Fibroblast of skin of left biceps (primary cell): ENCODE measurements at regions not wholly inside any gene's neighbourhood (a gene's known extent, or its start where the extent isn't known, plus 50 kb on each side); places are given as distances from the start of the nearest gene placed in this dataset.
"Not testable (repeated sequence)": the region's sequence is repeated elsewhere in the genome, so short reads cannot be mapped to it uniquely, and the experiment has no call there.

Experiments used
- DNase-seq, 2 experiments: peaks; one replicate each; pipeline ENCODE4 v3.0.0-alpha.2; 2013; ENCODE audit warnings: low read depth in 2 of 2

GRCh38 chr13:76620036-76620435 is 266.2 kb downstream of the KCTD12 start:
- no peak for DNase-seq

GRCh38 chr13:76619631-76620030 is 266.6 kb downstream of the KCTD12 start:
- DNase-seq = no peak

- no peak for DNase-seq
Observed at GRCh38 chr13:76610819-76611415, 275.3 kb downstream of the KCTD12 start.

- no peak for DNase-seq
Observed at GRCh38 chr13:76609643-76610042, 276.6 kb downstream of the KCTD12 start.

DNA sequence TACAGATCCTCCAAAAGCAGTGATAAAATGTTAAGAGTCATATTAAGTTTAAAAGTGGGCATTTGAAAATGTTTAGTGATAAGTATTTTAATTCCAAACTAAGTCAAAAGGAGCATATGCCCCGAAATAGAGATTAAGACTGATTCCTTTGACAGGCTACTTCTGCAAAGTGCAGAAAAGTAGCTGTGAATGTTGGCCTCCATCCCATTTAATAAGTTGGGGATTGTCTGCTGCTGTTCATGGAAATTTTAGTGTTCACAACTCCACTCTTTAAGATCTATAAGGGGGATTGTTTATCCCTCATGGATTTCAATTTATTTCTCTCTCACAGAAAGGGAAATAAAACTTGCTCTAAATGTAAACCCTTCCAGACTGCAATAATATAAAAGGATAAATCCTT is 278.3 kb downstream of the KCTD12 start:
- DNase-seq = no peak

- no peak for DNase-seq
Observed at GRCh38 chr13:76600081-76600480, 286.1 kb downstream of the KCTD12 start.

DNA sequence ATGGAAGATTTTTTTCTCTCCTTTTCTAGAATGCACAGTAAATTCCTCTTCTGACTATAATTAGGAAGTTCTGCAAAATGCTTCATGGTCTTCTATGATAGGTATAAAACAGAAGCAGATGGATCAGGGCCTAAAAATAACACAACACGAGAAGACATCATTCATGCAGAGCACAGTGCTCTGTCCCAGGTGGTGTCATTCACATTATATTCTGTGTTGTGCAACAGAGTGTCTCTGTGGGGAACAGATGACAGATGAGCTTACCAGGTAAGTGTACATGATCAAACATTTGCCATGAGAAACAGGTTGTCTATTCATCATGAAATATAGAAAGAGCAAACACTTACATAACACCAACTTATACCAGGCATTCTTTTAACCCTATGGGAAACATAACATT is 288.3 kb downstream of the KCTD12 start:
- no peak for DNase-seq

DNA sequence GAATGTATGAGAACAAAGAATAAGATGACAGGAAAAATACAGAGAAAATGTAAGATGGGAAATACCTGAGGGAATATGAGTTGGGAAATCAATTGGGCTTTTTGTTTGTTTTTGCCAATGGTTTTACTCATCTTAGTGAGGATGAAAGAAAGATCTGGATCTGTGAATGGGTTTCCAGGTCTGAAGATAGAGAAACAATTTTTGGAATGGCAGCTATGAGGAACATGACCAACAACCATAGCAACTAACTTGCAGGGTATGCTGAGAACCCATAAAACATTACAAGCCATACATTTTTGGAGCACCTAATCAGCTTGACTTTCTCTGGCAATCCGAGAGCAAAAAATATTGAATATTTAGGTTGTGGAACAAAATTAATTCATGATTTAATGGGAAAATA is 290.0 kb downstream of the KCTD12 start:
- no peak for DNase-seq

DNA sequence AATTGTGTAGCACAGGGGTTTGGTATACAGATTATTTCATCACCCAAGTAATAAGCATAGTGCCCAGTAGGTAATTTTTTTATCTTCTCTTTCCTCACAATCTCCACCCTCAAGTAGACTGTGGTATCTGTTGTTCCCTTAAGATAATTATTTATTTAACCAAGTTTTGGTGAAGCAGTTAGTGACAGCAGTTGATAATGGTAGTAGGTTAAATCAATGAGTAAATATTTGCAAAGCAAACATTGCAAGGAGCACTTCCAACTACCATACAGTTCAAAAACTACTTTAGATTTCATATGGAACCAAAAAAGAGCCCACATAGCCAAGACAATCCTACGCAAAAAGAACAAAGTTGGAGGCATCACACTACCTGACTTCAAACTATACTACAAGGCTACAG is 291.8 kb downstream of the KCTD12 start:
- no peak for DNase-seq

DNA sequence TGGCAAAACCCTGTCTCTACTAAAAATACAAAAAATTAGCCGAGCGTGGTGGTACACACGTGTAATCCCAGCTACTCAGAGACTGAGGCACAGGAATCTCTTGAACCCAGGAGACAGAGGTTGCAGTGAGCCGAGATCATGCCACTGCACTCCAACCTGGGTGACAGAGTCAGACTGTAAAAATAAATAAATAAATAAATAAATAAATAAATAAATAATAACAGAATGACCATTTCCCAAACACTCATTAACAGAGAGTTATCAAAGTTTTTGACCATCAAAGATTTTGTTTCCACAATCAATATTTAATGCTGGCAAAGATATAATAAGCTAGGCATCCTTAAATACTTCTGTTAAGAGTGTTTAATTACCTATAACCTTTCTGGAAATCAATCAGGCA is 299.4 kb downstream of the KCTD12 start:
- DNase-seq = no peak

- DNase-seq = no peak
Observed at GRCh38 chr13:76579701-76580100, 306.5 kb downstream of the KCTD12 start.

- DNase-seq = not testable (repeated sequence)
Observed at GRCh38 chr13:76575634-76576033, 310.6 kb downstream of the KCTD12 start.

- no peak for DNase-seq
Observed at GRCh38 chr13:76570510-76570971, 315.7 kb downstream of the KCTD12 start.

DNA sequence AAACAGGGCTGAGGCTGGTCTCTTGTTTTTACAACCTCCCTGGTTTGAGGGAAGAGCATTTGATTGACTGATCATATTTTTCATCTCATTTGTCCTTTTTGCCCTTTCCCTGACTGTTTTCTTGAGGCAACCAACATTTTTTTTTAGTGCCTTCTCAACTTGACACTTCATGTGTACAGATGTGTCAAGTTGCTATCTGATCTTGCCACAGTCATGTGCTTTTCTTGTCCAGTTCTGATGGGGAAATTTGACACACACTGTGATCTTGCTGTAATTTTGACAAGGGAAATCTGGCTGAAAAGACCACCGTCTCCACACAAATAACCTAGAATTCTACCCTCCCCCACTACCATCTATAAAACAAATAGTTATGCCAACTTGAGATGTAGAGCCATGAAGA is 329.6 kb downstream of the KCTD12 start:
- DNase-seq = no peak

GRCh38 chr13:76552807-76553206 is 333.4 kb downstream of the KCTD12 start:
- no peak for DNase-seq

GRCh38 chr13:76552041-76552772 is 334.0 kb downstream of the KCTD12 start:
- DNase-seq = no peak

- no peak for DNase-seq
Observed at GRCh38 chr13:76542176-76542575, 344.0 kb downstream of the KCTD12 start.

- no peak for DNase-seq
Observed at GRCh38 chr13:76538004-76538403, 348.2 kb downstream of the KCTD12 start.

GRCh38 chr13:76533251-76533650 is 353.0 kb downstream of the KCTD12 start:
- no peak for DNase-seq

GRCh38 chr13:76527041-76527440 is 359.2 kb downstream of the KCTD12 start:
- DNase-seq = no peak

- DNase-seq = no peak
Observed at GRCh38 chr13:76523740-76524340, 362.4 kb downstream of the KCTD12 start.

GRCh38 chr13:76522083-76522755 is 364.0 kb downstream of the KCTD12 start:
- DNase-seq = no peak

DNA sequence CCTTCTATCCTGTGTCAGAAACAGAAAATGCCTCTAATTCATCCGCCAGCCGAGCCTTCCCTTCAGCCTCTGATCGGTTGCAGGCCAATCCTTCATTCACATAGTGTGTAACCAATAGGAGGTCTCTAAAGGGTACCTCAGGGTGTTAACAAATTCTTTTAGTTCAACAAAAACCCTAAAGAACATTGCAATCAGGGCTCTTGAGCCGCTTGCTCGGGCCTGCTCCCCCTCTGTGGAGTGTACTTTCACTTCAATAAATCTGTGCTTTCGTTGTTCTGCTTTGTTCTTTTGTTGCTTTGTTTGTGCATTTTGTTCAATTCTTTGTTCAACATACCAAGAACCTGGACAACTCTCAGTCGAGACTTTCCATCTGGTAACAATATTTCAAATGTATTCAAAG is 366.5 kb downstream of the KCTD12 start:
- no peak for DNase-seq
